WTC11 (cell line): ENCODE measurements at regions not wholly inside any gene's neighbourhood (a gene's known extent, or its start where the extent isn't known, plus 50 kb on each side); places are given as distances from the start of the nearest gene placed in this dataset.

Experiments
- ATAC-seq: fragments of 200-7000 bp; cut with Tn5 transposase; 2 replicates; pipeline ENCODE4 v1.10.0; 2021; ENCODE audit warnings: mild to moderate bottlenecking, moderate library complexity
- CTCF ChIA-PET: fragments of 300-600 bp; sonication (Branson Sonifier 250); formaldehyde crosslinking; loops from one replicate; lab custom pipeline; 2021; ENCODE audit warnings: antibody characterized with exemption; lab: Charles Lee
- POLR2A ChIA-PET: fragments of 350-600 bp; sonication (Branson Sonifier 250); formaldehyde crosslinking; loops from one replicate; lab custom pipeline; 2021; ENCODE audit warnings: antibody characterized with exemption; lab: Charles Lee
- DNase-seq: peaks from one replicate; pipeline ENCODE4 v3.0.0; 2021; ENCODE audit warnings: low spot score
- H3K27ac Mint-ChIP-seq: 2 replicates; pipeline ENCODE4 v1.8.0; 2021; ENCODE audit warnings: mixed read lengths
- H3K27me3 Mint-ChIP-seq: 2 replicates; pipeline ENCODE4 v1.8.0; 2021; ENCODE audit warnings: low read depth, mild to moderate bottlenecking, moderate library complexity, mixed read lengths
- H3K36me3 Mint-ChIP-seq: 2 replicates; pipeline ENCODE4 v1.8.0; 2021; ENCODE audit warnings: mixed read lengths
- H3K4me1 Mint-ChIP-seq: 2 replicates; pipeline ENCODE4 v1.8.0; 2022; ENCODE audit warnings: mixed read lengths
- H3K4me3 Mint-ChIP-seq: 2 replicates; pipeline ENCODE4 v1.8.0; 2021; ENCODE audit warnings: mild to moderate bottlenecking, moderate library complexity, mixed read lengths
- H3K9me3 Mint-ChIP-seq: 2 replicates; pipeline ENCODE4 v1.8.0; 2021; ENCODE audit warnings: mixed read lengths
- CREM ChIP-seq: sonication (generic); formaldehyde crosslinking; IDR thresholded peaks from 2 replicates; pipeline ENCODE4 v1.8.1; 2022; ENCODE audit warnings: mild to moderate bottlenecking, missing genetic modification reagents, moderate library complexity
- E2F4 ChIP-seq: sonication (generic); formaldehyde crosslinking; IDR thresholded peaks from 2 replicates; pipeline ENCODE4 v1.8.1; 2022; ENCODE audit warnings: low read depth, mild to moderate bottlenecking, moderate library complexity, missing genetic modification reagents, borderline replicate concordance
- ERG ChIP-seq: fragments of 250-450 bp; sonication (Bioruptor Pico); IDR thresholded peaks from 2 replicates; pipeline ENCODE4 v1.8.0; 2021; ENCODE audit warnings: mild to moderate bottlenecking
- ETV6 ChIP-seq: sonication (generic); formaldehyde crosslinking; IDR thresholded peaks from 2 replicates; pipeline ENCODE4 v1.8.1; 2022; ENCODE audit warnings: mild to moderate bottlenecking, missing genetic modification reagents
- FOXJ3 ChIP-seq: sonication (generic); formaldehyde crosslinking; IDR thresholded peaks from 2 replicates; pipeline ENCODE4 v1.9.0; 2021; ENCODE audit warnings: missing genetic modification reagents, mild to moderate bottlenecking, borderline replicate concordance
- GTF2I ChIP-seq: fragments of 250-450 bp; sonication (Bioruptor Pico); conservative IDR thresholded peaks from 2 replicates; pipeline ENCODE4 v1.4.0; 2021; ENCODE audit warnings: mild to moderate bottlenecking
- JAZF1 ChIP-seq: fragments of 250-450 bp; sonication (Bioruptor Pico); IDR thresholded peaks from 2 replicates; pipeline ENCODE4 v1.9.0; 2021; ENCODE audit warnings: moderate library complexity, mild to moderate bottlenecking, inconsistent platforms
- MXD4 ChIP-seq: fragments of 250-450 bp; sonication (Bioruptor Pico); IDR thresholded peaks from 2 replicates; pipeline ENCODE4 v1.8.0; 2021; ENCODE audit warnings: mild to moderate bottlenecking, moderate library complexity, borderline replicate concordance
- NFE2L1 ChIP-seq: sonication (generic); formaldehyde crosslinking; IDR thresholded peaks from 2 replicates; pipeline ENCODE4 v1.8.1; 2023; ENCODE audit warnings: missing genetic modification reagents
- NR2C2 ChIP-seq: sonication (generic); formaldehyde crosslinking; IDR thresholded peaks from 2 replicates; pipeline ENCODE4 v1.8.0; 2022; ENCODE audit warnings: mild to moderate bottlenecking, missing genetic modification reagents
- PRRX2 ChIP-seq: fragments of 250-450 bp; sonication (Bioruptor Pico); IDR thresholded peaks from 2 replicates; pipeline ENCODE4 v1.8.0; 2021; ENCODE audit warnings: mild to moderate bottlenecking
- TEAD4 ChIP-seq: sonication (generic); formaldehyde crosslinking; IDR thresholded peaks from 2 replicates; pipeline ENCODE4 v1.8.0; 2022; ENCODE audit warnings: mild to moderate bottlenecking, missing genetic modification reagents
- USF2 ChIP-seq: sonication (generic); formaldehyde crosslinking; IDR thresholded peaks from 2 replicates; pipeline ENCODE4 v1.8.1; 2023; ENCODE audit warnings: mild to moderate bottlenecking, missing genetic modification reagents, moderate library complexity
- ZBTB21 ChIP-seq: sonication (generic); formaldehyde crosslinking; IDR thresholded peaks from 2 replicates; pipeline ENCODE4 v1.8.1; 2023; ENCODE audit warnings: mild to moderate bottlenecking, missing genetic modification reagents, borderline replicate concordance
- ZMAT4 ChIP-seq: fragments of 250-450 bp; sonication (Bioruptor Pico); IDR thresholded peaks from 2 replicates; pipeline ENCODE4 v1.9.0; 2021; ENCODE audit warnings: mild to moderate bottlenecking
- ZNF281 ChIP-seq: sonication (generic); formaldehyde crosslinking; IDR thresholded peaks from 2 replicates; pipeline ENCODE4 v1.8.0; 2023; ENCODE audit warnings: mild to moderate bottlenecking, missing genetic modification reagents
- TF ChIP-seq, protein P1 (sequence below): sonication (generic); formaldehyde crosslinking; IDR thresholded peaks from 2 replicates; pipeline ENCODE4 v1.8.1; 2023; ENCODE audit warnings: mild to moderate bottlenecking, moderate library complexity, missing genetic modification reagents
- TF ChIP-seq, protein P2 (sequence below): sonication (generic); formaldehyde crosslinking; IDR thresholded peaks from 2 replicates; pipeline ENCODE4 v1.8.0; 2023; ENCODE audit warnings: missing genetic modification reagents, mild to moderate bottlenecking, borderline replicate concordance
- TF ChIP-seq, protein P3 (sequence below): sonication (generic); formaldehyde crosslinking; IDR thresholded peaks from 2 replicates; pipeline ENCODE4 v1.8.1; 2022; ENCODE audit warnings: mild to moderate bottlenecking, missing genetic modification reagents, moderate library complexity, borderline replicate concordance

DNA sequence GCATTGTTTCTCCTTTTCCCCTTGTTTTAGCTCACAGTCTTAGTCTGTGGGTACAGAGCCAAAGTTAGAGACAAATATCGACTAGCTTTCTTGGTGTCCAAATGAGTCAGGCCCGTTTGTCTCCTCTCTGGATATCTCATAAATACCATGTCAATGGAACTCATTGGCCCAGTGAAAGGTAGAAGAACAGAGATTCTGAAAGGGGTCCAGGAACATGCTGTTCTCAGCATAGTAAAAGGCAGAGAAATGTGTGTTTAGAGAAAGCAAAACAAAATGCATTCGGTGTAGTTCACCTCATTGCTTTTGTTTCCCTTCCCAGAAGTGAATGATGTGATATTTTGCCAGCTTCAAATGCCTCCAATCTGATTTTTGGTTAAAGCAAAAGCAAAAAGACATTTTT, 238.6 kb upstream of the SLC8A1 start:
- Mint-ChIP-seq H3K27ac (no peak overlapping the region), H3K36me3 (peaks cover 6% of the 10 kb centered on the region; the same call in 1 of the 2 replicates), H3K4me3 (no peak overlapping the region), H3K9me3 (peaks cover 22% of the 10 kb centered on the region), H3K27me3 (peaks cover under 1% of the 10 kb centered on the region; the same call in 1 of the 2 replicates), H3K4me1 (peaks cover 13% of the 10 kb centered on the region)
- no peak for TF ChIP-seq MXD4 (CRISPR knock-in tag)
- TF ChIP-seq, protein P1, sequence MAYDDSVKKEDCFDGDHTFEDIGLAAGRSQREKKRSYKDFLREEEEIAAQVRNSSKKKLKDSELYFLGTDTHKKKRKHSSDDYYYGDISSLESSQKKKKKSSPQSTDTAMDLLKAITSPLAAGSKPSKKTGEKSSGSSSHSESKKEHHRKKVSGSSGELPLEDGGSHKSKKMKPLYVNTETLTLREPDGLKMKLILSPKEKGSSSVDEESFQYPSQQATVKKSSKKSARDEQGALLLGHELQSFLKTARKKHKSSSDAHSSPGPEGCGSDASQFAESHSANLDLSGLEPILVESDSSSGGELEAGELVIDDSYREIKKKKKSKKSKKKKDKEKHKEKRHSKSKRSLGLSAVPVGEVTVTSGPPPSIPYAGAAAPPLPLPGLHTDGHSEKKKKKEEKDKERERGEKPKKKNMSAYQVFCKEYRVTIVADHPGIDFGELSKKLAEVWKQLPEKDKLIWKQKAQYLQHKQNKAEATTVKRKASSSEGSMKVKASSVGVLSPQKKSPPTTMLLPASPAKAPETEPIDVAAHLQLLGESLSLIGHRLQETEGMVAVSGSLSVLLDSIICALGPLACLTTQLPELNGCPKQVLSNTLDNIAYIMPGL (CRISPR knock-in tag) = no peak
- TF ChIP-seq NFE2L1 = no peak
- no peak for TF ChIP-seq ERG
- no peak for TF ChIP-seq GTF2I
- no peak for TF ChIP-seq NR2C2 (CRISPR knock-in tag)
- no peak for TF ChIP-seq ZNF281 (CRISPR knock-in tag)
- TF ChIP-seq, protein P2, sequence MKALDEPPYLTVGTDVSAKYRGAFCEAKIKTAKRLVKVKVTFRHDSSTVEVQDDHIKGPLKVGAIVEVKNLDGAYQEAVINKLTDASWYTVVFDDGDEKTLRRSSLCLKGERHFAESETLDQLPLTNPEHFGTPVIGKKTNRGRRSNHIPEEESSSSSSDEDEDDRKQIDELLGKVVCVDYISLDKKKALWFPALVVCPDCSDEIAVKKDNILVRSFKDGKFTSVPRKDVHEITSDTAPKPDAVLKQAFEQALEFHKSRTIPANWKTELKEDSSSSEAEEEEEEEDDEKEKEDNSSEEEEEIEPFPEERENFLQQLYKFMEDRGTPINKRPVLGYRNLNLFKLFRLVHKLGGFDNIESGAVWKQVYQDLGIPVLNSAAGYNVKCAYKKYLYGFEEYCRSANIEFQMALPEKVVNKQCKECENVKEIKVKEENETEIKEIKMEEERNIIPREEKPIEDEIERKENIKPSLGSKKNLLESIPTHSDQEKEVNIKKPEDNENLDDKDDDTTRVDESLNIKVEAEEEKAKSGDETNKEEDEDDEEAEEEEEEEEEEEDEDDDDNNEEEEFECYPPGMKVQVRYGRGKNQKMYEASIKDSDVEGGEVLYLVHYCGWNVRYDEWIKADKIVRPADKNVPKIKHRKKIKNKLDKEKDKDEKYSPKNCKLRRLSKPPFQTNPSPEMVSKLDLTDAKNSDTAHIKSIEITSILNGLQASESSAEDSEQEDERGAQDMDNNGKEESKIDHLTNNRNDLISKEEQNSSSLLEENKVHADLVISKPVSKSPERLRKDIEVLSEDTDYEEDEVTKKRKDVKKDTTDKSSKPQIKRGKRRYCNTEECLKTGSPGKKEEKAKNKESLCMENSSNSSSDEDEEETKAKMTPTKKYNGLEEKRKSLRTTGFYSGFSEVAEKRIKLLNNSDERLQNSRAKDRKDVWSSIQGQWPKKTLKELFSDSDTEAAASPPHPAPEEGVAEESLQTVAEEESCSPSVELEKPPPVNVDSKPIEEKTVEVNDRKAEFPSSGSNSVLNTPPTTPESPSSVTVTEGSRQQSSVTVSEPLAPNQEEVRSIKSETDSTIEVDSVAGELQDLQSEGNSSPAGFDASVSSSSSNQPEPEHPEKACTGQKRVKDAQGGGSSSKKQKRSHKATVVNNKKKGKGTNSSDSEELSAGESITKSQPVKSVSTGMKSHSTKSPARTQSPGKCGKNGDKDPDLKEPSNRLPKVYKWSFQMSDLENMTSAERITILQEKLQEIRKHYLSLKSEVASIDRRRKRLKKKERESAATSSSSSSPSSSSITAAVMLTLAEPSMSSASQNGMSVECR (CRISPR knock-in tag) = no peak
- no peak for TF ChIP-seq USF2 (CRISPR knock-in tag)
- TF ChIP-seq, protein P3, sequence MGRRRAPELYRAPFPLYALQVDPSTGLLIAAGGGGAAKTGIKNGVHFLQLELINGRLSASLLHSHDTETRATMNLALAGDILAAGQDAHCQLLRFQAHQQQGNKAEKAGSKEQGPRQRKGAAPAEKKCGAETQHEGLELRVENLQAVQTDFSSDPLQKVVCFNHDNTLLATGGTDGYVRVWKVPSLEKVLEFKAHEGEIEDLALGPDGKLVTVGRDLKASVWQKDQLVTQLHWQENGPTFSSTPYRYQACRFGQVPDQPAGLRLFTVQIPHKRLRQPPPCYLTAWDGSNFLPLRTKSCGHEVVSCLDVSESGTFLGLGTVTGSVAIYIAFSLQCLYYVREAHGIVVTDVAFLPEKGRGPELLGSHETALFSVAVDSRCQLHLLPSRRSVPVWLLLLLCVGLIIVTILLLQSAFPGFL (CRISPR knock-in tag) = no peak
- TF ChIP-seq CREM (CRISPR knock-in tag) = no peak
- no peak for TF ChIP-seq FOXJ3
- TF ChIP-seq E2F4 = no peak
- TF ChIP-seq TEAD4 (CRISPR knock-in tag) = no peak
- TF ChIP-seq PRRX2 (CRISPR knock-in tag) = no peak
- no peak for TF ChIP-seq ZBTB21 (CRISPR knock-in tag)
- TF ChIP-seq ETV6 (CRISPR knock-in tag) = no peak
- TF ChIP-seq JAZF1 (CRISPR knock-in tag) = no peak
- no peak for TF ChIP-seq ZMAT4
- ChIA-PET CTCF (no interaction called here), POLR2A (no interaction called here)
- ATAC-seq = no peak
- no peak for DNase-seq
